GM12878 (cell line): ENCODE measurements at regions not wholly inside any gene's neighbourhood (a gene's known extent, or its start where the extent isn't known, plus 50 kb on each side); places are given as distances from the start of the nearest gene placed in this dataset.

Source experiments
- ATAC-seq: fragments of 200-7000 bp; cut with Tn5 transposase; 3 replicates; pipeline ENCODE4 v1.9.1; 2020; ENCODE audit warnings: mild to moderate bottlenecking, moderate library complexity
- BruUV-seq: library from RNA; stranded (reverse); fragments of 400-500 nt; replicated peaks from 2 replicates; lab custom pipeline; 2021; lab: Mats Ljungman, UMichigan
- CTCF ChIA-PET: fragments of 300-600 bp; sonication (Branson Sonifier 250); formaldehyde crosslinking; extraction: SDS; loops from one replicate; lab custom pipeline; 2021; ENCODE audit warnings: inconsistent platforms; lab: Yijun Ruan, JAX
- POLR2A ChIA-PET: fragments of 350-600 bp; formaldehyde crosslinking; extraction: SDS; loops from one replicate; lab custom pipeline; 2021; ENCODE audit warnings: inconsistent platforms; lab: Charles Lee
- RAD21 ChIA-PET: fragments of 300-600 bp; sonication (Branson Sonifier 250); formaldehyde crosslinking; loops from one replicate; lab custom pipeline; 2023; ENCODE audit warnings: antibody characterized with exemption; ENCODE audit not compliant: unreplicated experiment; lab: Charles Lee
- SMC1A ChIA-PET: fragments of 300-600 bp; sonication (Branson Sonifier 250); formaldehyde crosslinking; loops from one replicate; lab custom pipeline; 2023; ENCODE audit not compliant: unreplicated experiment, uncharacterized antibody; lab: Charles Lee
- DNase-seq: peaks from one replicate; pipeline ENCODE4 v3.0.0-alpha.2; 2011; ENCODE audit warnings: low read depth, low spot score
- FAIRE-seq: peaks from 3 replicates; lab custom pipeline; 2011; peaks lifted over from hg19 to GRCh38; lab: Jason Lieb, UNC
- H2AFZ ChIP-seq: 2 replicates; pipeline ENCODE4 v1.6.0; 2011; ENCODE audit warnings: low read depth, low read length, control low read depth; ENCODE audit not compliant: control insufficient read depth
- H3K27ac ChIP-seq: 2 replicates; pipeline ENCODE4 v1.5.1; 2011; ENCODE audit warnings: control low read depth; ENCODE audit not compliant: control insufficient read depth, insufficient read depth
- H3K27me3 ChIP-seq, 2 experiments: replicated peaks in 1 of 2; 2 replicates each; pipeline versions ENCODE4 v1.6.0 to v1.6.1; 2011; ENCODE audit warnings: low read length in 1 of 2; ENCODE audit not compliant: control insufficient read depth in 2 of 2, insufficient read depth in 2 of 2
- H3K36me3 ChIP-seq, 2 experiments: 2 replicates each; pipeline ENCODE4 v1.5.1; 2011; ENCODE audit warnings: low read length in 1 of 2; ENCODE audit not compliant: control insufficient read depth in 2 of 2, insufficient read depth in 2 of 2
- H3K4me1 ChIP-seq: 2 replicates; pipeline ENCODE4 v1.6.1; 2011; ENCODE audit warnings: mild to moderate bottlenecking, low read length, moderate library complexity, mixed read lengths; ENCODE audit not compliant: control insufficient read depth, insufficient read depth
- H3K4me2 ChIP-seq: 2 replicates; pipeline ENCODE4 v1.6.0; 2011; ENCODE audit warnings: control low read depth; ENCODE audit not compliant: control insufficient read depth, insufficient read depth
- H3K4me3 ChIP-seq: fragments of 200-600 bp; sonication (generic); 2 replicates; pipeline ENCODE4 v1.5.1; 2016
- H3K79me2 ChIP-seq: 2 replicates; pipeline ENCODE4 v1.6.0; 2011; ENCODE audit warnings: low read length; ENCODE audit not compliant: control insufficient read depth, insufficient read depth
- H3K9ac ChIP-seq: 2 replicates; pipeline ENCODE4 v1.8.0; 2011; ENCODE audit warnings: low read length, control low read depth, mixed read lengths; ENCODE audit not compliant: control insufficient read depth, insufficient read depth
- H3K9me3 ChIP-seq: replicated peaks from 3 replicates; pipeline ENCODE4 v1.5.1; 2011; ENCODE audit warnings: mild to moderate bottlenecking, low read length; ENCODE audit not compliant: control insufficient read depth, insufficient read depth
- H4K20me1 ChIP-seq: 2 replicates; pipeline ENCODE4 v1.6.0; 2011; ENCODE audit not compliant: control insufficient read depth, insufficient read depth
- CHD4 ChIP-seq: fragments of 200-600 bp; sonication (generic); IDR thresholded peaks from 2 replicates; pipeline ENCODE4 v1.6.1; 2016; ENCODE audit warnings: mild to moderate bottlenecking
- EED ChIP-seq: sonication (generic); IDR thresholded peaks from 2 replicates; pipeline ENCODE4 v1.6.1; 2016; ENCODE audit warnings: antibody characterized with exemption, low read depth
- EZH2 ChIP-seq: IDR thresholded peaks from 2 replicates; pipeline ENCODE4 v1.6.1; 2012; ENCODE audit warnings: low read depth, mild to moderate bottlenecking, control low read depth, inconsistent platforms, low read length, borderline replicate concordance; ENCODE audit not compliant: control insufficient read depth
- FOS ChIP-seq: IDR thresholded peaks from 3 replicates; pipeline ENCODE4 v1.6.1; 2011; ENCODE audit warnings: borderline replicate concordance; ENCODE audit not compliant: insufficient read length; ENCODE audit errors: extremely low read depth
- RAD51 ChIP-seq: fragments of 450-650 bp; IDR thresholded peaks from 2 replicates; pipeline ENCODE4 v1.6.1; 2016; ENCODE audit warnings: moderate library complexity, mild to moderate bottlenecking, inconsistent platforms
- SMAD5 ChIP-seq: IDR thresholded peaks from 2 replicates; pipeline ENCODE4 v1.6.1; 2016; ENCODE audit warnings: antibody characterized with exemption, low read depth
- SMARCA5 ChIP-seq: fragments of 450-650 bp; IDR thresholded peaks from 2 replicates; pipeline ENCODE4 v1.6.1; 2017; ENCODE audit warnings: mild to moderate bottlenecking
- STAT1 ChIP-seq: fragments of 450-650 bp; conservative IDR thresholded peaks from 2 replicates; pipeline ENCODE4 v1.6.1; 2014; ENCODE audit warnings: antibody characterized with exemption, mild to moderate bottlenecking
- YY1 ChIP-seq: IDR thresholded peaks from 2 replicates; pipeline ENCODE4 v1.6.1; 2011; ENCODE audit warnings: low read depth, mild to moderate bottlenecking, low read length
- ZNF207 ChIP-seq: fragments of 450-650 bp; IDR thresholded peaks from 2 replicates; pipeline ENCODE4 v1.6.1; 2014; ENCODE audit warnings: antibody characterized with exemption, mild to moderate bottlenecking, borderline replicate concordance
- WGBS: methylation state at CpG from one replicate; pipeline ENCODE4 v1.1.6; 2016; ENCODE audit warnings: low lambda C conversion rate; ENCODE audit not compliant: insufficient replicate concordance, insufficient coverage; ENCODE audit errors: missing lambda C conversion rate; 5-methylcytosine and 5-hydroxymethylcytosine counted together
- in situ Hi-C: fragments of 300-500 bp; cut with MboI; formaldehyde crosslinking; loops from 9 replicates; pipeline ENCODE4 v1.14.3; 2018; ENCODE audit warnings: mixed read lengths
- intact Hi-C: fragments of 100-400 bp; cut with micrococcal nuclease; formaldehyde crosslinking; loops from one replicate; pipeline ENCODE4 v1.14.2; 2022; ENCODE audit not compliant: unreplicated experiment
- TF ChIP-seq, protein P1 (sequence below): IDR thresholded peaks from 2 replicates; pipeline ENCODE4 v1.6.1; 2012; ENCODE audit warnings: low read depth, low read length, improper control_type of control experiment
- TF ChIP-seq, protein P2 (sequence below): fragments of 450-650 bp; formaldehyde crosslinking; IDR thresholded peaks from 2 replicates; pipeline ENCODE4 v1.5.0; 2022; ENCODE audit warnings: mild to moderate bottlenecking, missing genetic modification characterization
- TF ChIP-seq, protein P3 (sequence below): fragments of 450-650 bp; formaldehyde crosslinking; IDR thresholded peaks from 2 replicates; pipeline ENCODE4 v1.4.0; 2022; ENCODE audit warnings: mild to moderate bottlenecking, moderate library complexity

DNA sequence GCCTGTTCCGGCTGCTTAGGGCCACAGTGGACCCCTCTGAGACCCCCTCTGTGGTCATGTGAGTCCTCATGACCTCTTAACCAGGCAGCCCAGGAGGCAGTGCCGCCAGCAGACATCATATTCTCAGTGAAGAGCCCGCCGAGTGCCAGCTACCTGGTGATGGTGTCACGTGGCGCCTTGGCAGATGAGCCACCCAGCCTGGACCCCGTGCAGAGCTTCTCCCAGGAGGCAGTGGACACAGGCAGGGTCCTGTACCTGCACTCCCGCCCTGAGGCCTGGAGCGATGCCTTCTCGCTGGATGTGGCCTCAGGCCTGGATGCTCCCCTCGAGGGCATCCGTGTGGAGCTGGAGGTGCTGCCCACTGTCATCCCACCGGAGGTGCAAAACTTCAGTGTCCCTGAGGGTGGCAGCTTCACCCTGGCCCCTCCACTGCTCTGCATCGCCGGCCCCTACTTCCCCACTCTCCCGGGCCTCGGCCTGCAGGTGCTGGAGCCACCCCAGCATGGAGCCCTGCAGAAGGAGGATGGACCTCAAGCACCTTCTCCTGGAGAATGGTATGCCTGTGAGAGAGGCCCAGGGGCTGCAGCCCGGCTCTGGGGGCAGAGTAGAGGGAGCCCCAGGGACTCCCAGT lies 176.1 kb downstream of the TBC1D2B start:
- CTCF ChIA-PET = interaction anchor here (0.9 to 4.6 kb wide), 13 partner anchors 9 to 267 kb away, joined by 3 to 37 read pairs (median 6); no protein-coding TSS in a partner anchor
- SMC1A ChIA-PET = interaction anchor here (1.2 to 3.9 kb wide), 6 partner anchors 9 to 33 kb away, joined by 4 to 19 read pairs (median 6); no protein-coding TSS in a partner anchor
- no peak for DNase-seq
- Histone ChIP-seq H3K27me3 (no peaks in the 10 kb centered on the region), H4K20me1 (no peaks in the 10 kb centered on the region), H3K4me3 (no peak overlapping the region), H3K9me3 (no peaks in the 10 kb centered on the region), H2AFZ (no peak overlapping the region), H3K27ac (no peak overlapping the region), H3K36me3 (no peaks in the 10 kb centered on the region), H3K4me2 (no peak overlapping the region), H3K4me1 (no peaks in the 10 kb centered on the region), H3K9ac (no peak overlapping the region), H3K79me2 (no peaks in the 10 kb centered on the region)
- RAD21 ChIA-PET = interaction anchor here (0.7 to 2.6 kb wide), 8 partner anchors 8 to 134 kb away, joined by 3 to 19 read pairs (median 4); no protein-coding TSS in a partner anchor
- no TSS peak for BruUV-seq
- POLR2A ChIA-PET = interaction anchor here (1.2 kb wide), 1 partner anchor 9 kb away, joined by 3 read pairs; no protein-coding TSS in a partner anchor
- 47% methylated on average over 18 of the region's 18 CpGs for WGBS
- TF ChIP-seq STAT1 (no peak), RAD51 (no peak), EED (no peak), CHD4 (no peak), SMAD5 (no peak), YY1 (no peak), EZH2 (no peak), FOS (no peak), ZNF207 (no peak), SMARCA5 (no peak)
- TF ChIP-seq, protein P1, sequence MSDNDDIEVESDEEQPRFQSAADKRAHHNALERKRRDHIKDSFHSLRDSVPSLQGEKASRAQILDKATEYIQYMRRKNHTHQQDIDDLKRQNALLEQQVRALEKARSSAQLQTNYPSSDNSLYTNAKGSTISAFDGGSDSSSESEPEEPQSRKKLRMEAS = no peak
- TF ChIP-seq, protein P2, sequence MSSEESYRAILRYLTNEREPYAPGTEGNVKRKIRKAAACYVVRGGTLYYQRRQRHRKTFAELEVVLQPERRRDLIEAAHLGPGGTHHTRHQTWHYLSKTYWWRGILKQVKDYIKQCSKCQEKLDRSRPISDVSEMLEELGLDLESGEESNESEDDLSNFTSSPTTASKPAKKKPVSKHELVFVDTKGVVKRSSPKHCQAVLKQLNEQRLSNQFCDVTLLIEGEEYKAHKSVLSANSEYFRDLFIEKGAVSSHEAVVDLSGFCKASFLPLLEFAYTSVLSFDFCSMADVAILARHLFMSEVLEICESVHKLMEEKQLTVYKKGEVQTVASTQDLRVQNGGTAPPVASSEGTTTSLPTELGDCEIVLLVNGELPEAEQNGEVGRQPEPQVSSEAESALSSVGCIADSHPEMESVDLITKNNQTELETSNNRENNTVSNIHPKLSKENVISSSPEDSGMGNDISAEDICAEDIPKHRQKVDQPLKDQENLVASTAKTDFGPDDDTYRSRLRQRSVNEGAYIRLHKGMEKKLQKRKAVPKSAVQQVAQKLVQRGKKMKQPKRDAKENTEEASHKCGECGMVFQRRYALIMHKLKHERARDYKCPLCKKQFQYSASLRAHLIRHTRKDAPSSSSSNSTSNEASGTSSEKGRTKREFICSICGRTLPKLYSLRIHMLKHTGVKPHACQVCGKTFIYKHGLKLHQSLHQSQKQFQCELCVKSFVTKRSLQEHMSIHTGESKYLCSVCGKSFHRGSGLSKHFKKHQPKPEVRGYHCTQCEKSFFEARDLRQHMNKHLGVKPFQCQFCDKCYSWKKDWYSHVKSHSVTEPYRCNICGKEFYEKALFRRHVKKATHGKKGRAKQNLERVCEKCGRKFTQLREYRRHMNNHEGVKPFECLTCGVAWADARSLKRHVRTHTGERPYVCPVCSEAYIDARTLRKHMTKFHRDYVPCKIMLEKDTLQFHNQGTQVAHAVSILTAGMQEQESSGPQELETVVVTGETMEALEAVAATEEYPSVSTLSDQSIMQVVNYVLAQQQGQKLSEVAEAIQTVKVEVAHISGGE (CRISPR knock-in tag) = no peak
- TF ChIP-seq, protein P3, sequence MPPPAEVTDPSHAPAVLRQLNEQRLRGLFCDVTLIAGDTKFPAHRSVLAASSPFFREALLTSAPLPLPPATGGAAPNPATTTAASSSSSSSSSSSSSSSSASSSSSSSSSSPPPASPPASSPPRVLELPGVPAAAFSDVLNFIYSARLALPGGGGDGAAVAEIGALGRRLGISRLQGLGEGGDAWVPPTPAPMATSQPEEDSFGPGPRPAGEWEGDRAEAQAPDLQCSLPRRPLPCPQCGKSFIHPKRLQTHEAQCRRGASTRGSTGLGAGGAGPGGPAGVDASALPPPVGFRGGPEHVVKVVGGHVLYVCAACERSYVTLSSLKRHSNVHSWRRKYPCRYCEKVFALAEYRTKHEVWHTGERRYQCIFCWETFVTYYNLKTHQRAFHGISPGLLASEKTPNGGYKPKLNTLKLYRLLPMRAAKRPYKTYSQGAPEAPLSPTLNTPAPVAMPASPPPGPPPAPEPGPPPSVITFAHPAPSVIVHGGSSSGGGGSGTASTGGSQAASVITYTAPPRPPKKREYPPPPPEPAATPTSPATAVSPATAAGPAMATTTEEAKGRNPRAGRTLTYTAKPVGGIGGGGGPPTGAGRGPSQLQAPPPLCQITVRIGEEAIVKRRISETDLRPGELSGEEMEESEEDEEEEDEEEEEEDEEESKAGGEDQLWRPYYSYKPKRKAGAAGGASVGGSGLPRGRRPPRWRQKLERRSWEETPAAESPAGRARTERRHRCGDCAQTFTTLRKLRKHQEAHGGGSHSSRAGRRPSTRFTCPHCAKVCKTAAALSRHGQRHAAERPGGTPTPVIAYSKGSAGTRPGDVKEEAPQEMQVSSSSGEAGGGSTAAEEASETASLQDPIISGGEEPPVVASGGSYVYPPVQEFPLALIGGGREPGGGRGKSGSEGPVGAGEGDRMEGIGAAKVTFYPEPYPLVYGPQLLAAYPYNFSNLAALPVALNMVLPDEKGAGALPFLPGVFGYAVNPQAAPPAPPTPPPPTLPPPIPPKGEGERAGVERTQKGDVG = no peak
- in situ Hi-C loops = no loop called here
- ATAC-seq = no peak
- FAIRE-seq = no peak
- intact Hi-C loops = loop anchor here (5.0 to 10.0 kb wide), 2 partner anchors 53 to 206 kb away; no protein-coding TSS in a partner anchor
